Left renal cortex interstitium (tissue), 4 donors: ENCODE measurements at regions not wholly inside any gene's neighbourhood (a gene's known extent, or its start where the extent isn't known, plus 50 kb on each side); places are given as distances from the start of the nearest gene placed in this dataset.

Experiments used
- DNase-seq, 4 donors: peaks; one replicate each; pipeline ENCODE4 v3.0.0-alpha.2; 2013; ENCODE audit warnings: low read depth in 4 of 4, low spot score in 2 of 4, missing footprints in 1 of 4

DNA sequence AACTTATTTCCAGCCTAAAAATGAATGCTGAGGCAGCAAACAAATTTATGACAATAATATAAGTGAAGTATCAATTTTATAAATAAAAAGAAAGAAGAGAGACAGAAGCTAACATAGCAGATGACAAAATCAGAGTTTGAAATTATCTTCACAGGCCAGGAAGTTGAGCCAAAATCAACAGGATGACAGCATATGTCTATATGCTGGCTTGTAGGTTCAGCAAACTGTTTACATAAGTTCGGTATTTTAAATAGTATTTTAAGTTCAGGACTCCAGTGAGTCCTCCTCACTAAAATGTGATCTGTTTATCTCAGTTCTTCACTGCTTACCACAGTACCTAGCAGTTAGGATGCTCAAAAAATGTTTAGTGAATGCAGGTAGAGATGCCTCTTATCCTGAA, 359.6 kb upstream of the SMC2 start:
- DNase-seq: no peak

DNA sequence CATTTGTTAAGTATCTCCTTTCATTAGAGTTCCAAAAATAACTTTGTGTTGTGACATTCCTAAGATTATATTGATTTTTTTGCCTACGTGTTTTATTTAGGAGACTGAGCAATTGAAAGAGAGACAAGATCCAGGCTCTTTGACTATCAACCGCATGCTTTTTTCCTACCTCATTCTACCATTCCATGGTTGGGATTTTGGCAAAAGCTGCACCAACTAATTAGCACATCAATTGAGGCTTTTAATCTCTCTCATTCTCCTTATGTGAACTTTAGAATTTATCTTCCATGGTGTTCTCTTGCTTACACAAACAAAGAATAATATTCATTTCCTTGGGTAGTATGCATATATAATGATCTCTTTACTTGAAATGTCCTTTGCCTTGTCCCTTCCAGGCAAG, 338.7 kb upstream of the SMC2 start:
- no peak for DNase-seq

DNA sequence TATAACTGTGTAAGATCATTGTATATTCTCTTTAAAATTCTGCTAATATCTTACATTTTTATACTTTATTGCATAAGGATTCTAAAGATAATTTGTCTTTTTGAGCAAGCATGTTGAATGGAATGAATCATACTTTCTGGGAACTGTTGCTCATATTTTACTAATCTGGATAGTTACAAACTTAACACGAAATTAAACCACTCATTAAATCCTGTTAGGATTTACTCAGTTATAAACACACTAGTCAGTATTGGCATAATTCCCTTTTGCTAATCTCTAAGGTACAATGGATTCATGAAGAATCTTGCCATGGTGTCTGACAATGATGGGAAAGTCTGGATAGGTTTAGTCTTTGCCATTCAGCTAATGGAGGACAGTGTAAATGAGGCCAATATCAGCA, 338.1 kb upstream of the SMC2 start:
- DNase-seq: no peak

DNA sequence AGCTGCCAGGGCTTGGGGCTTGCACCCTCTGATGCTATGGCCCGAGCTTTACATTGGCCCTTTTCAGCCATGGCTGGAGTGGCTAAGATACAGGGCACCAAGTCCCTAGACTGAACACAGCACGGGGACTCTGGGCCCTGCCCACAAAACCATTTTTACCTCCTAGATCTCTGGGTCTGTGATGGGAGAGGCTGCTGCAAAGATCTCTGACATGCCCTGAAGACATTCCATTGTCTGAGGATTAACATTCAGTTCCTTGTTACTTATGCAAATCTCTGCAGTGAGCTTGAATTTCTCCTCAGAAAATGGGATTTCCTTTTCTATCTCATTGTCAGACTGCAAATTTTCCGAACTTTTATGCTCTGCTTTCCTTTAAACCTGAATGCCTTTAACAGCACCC, 337.0 kb upstream of the SMC2 start:
- no peak for DNase-seq

DNA sequence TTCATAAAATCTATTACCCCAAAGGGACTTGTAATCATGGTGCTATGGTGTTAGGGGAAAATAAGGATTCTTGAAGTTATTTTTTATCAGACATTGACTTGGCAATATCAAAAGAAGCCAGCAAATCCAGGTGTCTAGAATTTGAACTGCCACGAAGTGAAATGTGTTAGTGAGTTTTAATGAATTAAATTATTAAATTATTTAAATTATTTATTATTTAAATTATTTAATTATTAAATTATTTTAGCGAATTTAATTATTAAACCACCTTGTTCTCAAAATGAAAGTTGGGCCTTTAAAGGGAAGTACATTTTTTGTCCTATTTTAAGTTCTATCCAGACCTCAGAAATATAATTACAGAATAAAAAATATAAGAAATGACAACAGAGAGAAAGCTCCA, 332.6 kb upstream of the SMC2 start:
- DNase-seq: no peak

DNA sequence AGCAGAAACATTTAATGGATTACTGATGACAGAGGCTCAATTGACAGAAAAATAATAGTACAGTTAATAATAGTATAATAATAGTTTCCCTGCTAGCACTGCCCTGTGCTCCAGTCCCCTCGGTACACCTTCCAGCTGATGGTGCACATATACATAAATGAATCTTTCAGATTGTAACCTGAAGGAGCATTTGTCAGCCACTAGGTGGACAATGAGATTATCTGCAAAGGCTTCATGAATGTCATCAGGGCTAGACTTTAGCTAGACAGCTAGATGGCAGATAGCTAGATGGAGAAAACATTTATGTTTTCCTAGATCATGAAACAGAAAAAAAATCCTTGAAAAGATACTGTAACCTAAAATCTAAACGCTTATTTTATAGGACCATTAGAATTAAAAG, 304.4 kb upstream of the SMC2 start:
- DNase-seq: no peak

DNA sequence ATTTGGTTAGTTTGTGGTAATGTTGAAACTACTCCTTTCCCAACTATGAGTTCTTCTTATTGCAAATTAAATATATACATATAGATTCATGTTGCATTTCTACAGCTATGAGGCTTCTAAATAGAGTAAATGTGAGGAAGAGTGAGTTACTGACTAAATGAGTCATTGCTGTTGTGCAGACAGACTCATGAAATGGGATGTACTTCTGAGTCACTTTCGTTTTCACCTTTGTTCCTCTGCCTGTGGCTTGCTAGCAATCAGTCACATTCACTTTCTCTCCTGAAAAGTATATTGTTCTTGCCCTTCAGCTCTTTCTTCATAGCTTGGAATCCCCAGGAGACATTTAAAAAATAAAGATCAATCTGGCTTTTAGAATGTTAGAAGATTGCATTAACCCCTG, 295.5 kb upstream of the SMC2 start:
- no peak for DNase-seq

DNA sequence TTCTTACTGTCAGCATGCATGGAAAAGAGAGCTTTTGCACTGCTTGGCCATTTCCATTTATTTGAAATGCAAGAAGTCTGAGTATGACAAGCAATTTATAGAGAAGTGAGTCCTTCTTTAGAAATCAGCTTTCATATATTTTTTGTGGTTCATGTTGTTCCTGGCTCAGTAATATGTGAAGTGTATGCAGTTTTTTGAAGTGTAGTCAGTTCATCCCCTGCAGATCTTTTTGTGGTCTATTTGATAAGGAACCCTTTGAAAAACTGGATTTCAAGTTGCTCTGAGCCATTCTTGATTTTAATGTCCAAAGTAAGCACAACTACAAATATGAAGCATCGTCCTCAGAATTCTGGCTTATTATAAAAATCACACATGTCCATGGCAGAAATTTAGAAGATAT, 294.1 kb upstream of the SMC2 start:
- no peak for DNase-seq

DNA sequence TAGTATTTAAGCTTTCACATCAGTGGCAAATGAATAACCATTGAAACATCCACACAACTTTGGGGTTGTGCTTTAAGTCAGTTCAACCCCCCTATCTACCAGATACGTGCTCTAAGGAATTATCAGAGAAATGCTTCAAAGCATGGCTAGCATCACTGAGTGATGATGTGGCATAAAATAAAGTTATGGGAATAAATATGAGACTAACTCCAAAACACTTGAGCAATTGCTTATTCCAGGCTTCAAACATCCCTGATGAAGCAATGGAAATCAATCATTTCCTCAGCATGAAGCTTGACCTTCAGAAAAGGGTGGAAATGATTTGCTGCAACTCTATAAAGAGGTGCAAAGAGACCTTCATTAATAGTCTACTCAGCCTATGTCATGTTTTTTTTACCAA, 292.0 kb upstream of the SMC2 start:
- DNase-seq: no peak

DNA sequence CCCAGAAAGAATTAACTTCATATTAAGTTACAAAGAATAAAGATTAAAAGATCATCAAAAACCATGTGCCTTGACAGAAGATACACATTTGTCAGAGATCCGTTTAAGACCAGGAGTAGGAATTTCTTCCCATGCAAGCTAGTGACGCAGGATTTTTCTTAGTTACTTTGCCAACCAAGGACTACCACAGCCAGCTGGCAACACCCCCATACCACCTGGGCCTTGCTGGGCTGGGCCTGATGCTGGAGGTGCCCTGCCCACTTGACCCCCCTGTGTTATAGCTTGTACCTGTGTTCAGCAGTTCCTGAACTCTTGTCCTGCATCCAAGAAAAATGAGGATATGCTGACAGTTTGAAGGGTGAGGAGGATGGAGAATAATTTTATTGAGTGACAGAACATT, 290.9 kb upstream of the SMC2 start:
- no peak for DNase-seq

DNA sequence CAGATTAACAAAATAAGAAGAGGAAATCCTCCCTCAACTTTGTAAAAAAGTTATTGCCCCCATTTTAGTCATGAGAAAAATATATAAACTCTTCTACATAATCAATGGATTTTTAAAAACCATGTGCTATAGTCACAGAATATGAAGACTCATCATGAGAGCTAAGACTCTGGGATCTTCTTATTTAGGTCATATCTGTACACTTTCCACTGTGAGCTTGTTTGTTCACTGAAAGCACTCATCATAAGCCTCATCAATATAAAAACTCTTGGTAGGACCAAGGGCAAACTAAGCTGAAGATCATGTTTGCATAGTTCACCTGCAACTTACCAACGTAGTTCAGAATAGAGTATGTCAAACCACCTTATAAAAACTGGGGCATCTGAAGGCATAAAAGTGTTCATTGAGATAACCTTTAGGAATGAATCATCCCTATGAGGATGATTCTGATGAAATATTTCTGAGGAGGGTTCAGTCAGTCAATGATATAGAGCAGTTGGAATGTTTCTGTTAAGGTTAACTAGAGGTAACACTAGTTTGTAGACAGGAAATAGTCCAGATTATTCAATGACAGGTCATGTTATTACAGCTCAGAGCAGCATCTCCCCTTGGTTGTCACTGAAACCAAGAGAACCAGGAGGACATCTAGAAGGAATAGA, 289.9 kb upstream of the SMC2 start:
- DNase-seq: no peak

DNA sequence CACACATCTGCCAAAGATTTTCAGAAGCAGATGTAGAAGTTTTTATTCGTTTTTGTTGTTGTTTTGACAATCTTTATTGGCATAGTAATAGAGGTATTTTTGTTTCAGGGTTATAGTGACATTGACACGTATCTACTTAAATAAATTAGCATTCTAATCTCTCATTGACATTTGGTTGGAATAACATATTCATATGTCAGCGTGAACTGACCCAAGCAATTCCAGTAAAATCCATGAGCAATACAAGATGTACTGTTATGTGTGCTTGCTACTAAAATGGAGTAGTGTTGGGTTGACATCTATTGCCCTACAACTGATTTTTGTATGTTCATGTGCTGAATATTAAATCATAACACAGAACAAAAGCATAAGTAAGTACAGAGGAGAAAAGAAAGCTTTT, 284.4 kb upstream of the SMC2 start:
- no peak for DNase-seq

DNA sequence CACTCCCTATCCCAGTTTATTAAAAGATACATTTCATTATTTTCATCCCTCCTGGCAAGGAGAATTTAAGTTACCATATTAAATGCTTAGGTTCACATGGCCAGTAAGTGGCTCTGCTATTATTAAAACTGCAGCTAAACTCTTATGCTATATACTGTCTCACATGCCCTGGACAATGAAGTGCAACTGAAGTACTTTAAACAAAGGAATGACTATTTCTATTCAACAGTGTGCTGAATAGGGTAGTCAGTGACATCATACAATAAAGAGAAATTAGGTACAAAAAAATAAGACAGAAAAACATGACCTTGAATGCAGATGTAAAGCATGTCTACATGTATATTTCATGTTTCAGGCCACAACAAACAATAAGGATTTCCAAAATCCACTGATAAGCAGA, 282.6 kb upstream of the SMC2 start:
- DNase-seq: no peak

DNA sequence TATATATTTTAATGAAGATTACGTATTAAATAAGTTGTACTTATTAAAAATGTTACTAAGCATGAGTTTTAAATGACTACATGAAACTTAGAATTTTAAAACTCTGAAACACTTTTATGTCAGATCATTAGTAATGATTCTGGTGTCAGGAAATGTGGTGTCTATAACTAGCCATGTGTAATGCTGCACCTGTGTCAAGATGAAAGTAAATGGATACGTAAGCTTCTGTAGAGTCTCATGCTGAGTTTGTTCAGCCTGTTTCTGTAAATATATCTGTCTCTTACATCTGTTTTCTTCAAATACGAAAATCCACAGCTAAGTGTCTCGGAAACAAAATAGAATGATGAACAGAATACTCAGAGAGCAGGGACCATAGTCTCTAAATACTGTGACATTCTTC, 278.0 kb upstream of the SMC2 start:
- DNase-seq: no peak

DNA sequence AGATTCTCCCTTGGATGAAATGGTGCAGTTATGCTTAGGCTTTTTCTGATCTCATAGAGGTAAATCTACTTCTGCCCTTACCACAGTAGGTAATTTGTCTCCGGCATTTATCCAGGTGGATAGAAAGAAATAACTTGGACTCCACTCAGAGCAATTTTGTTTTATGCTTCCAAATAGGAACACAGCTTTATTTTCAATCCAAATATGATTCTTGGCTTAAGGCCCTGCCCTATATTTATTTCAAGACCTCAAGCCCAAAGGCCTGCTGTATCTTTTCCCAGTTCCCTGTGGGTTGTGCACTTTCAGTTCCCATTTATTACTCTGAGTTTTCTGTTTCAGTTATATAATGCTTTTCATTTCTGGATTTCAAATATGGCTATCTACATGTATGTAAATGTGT, 274.2 kb upstream of the SMC2 start:
- no peak for DNase-seq

DNA sequence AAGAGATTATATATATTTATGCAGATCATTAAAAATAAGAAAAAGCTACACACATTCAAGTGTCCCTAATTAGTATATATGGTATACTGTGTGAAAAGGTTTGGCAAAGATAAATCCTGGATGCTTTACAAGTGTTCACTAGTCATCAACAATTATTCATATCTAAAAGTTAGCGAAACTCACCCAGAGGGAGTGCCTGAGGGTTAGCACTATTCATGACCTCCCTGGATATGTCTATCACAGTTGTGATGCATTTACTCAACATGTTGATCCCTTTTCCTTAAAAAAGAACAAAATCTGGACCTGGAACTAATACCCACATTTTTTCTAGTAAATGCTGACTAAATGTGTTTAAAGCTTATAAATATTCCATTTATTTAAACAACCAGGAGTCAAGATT, 273.0 kb upstream of the SMC2 start:
- DNase-seq: no peak

DNA sequence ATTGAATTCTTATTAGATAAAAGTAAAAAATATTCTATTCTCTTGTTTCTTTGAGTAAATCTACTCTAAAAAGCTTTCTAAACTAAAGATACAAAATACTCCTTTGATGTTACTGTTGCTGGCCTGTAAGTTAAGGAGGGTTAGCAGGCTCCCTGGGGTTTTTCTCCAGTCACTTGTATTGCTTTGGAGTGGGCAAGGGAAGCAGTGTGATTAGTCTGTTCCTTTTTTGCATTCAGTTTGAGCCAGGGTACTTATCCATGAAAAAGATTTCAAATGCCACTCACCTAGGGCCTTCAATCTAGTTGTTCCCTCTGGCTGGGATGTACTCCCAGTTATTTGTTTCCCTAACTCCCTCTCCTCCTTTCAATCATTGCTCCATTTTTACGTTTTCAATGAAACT, 256.2 kb upstream of the SMC2 start:
- DNase-seq: no peak

DNA sequence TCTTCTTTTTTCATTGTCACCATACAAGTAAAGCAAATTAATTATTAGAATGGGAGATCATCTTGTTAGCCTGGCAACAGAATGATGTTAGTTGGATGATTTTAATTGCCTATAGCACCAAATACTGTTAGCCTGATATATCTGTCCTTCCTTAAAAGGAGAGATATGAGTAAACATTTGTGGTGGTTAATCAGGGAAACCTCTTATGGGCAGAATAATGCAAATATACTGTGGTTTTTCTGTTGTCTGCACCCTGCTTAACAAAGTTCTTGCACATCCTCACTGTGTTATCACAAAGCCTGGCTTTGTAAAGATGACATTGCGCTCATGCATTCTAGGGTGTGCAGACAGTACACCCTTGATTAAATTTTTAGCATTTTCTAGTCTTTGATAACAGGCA, 254.9 kb upstream of the SMC2 start:
- no peak for DNase-seq

DNA sequence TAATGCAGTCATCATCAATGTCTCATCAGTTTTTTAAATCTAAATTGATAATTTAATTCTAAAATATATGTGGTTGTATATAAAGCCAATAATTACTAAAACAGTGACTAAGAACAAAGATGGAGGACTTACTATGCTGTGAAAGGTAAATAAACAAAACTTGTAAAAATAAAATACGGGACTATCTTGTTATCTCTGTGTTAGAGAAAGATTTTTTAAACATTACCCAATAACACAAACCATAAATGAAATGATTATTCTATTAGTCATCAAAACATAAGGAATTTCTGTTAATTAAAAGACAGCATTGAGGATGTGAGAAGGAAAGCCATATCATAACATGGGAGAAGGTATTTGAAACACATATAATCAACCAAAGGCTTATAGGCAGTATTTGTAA, 226.2 kb upstream of the SMC2 start:
- no peak for DNase-seq

DNA sequence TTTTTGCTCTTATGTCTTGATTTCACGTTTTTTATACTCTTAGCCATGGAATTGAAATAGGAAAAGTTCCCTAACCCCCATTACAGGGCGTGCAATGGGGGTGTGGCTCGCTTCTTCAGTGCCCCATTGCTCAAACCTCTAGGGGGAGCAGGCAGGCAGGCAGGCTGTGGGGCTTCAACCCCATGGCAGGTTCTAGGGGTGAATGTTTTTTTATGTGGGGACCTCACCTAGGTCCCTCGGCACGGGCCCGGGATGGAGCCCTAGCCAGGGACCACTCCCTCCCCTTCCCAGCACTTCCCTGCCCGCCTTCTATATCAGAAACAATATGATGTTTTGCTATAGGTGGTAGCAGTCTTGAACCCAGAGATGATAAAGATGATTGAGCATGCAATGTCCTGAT, 221.3 kb upstream of the SMC2 start:
- DNase-seq: no peak

DNA sequence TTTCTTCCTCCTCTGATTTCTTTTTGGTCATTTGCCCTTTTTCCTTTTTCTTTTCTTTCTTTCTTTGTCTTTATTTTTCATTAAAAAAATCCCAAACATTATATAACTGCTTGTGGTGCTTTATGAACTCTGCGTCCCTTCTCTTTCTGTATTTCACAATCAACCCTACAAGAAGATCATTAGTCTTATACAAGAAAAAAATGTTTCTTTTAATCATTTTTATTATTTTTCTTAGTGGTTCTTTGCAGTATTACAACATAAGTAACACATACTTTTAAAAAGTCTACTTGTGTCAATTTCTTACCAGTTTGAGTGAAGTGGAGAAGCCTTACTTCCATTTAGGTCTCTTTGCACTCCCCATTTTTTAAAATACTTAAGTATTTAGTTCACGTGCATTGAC, 212.7 kb upstream of the SMC2 start:
- DNase-seq: no peak

DNA sequence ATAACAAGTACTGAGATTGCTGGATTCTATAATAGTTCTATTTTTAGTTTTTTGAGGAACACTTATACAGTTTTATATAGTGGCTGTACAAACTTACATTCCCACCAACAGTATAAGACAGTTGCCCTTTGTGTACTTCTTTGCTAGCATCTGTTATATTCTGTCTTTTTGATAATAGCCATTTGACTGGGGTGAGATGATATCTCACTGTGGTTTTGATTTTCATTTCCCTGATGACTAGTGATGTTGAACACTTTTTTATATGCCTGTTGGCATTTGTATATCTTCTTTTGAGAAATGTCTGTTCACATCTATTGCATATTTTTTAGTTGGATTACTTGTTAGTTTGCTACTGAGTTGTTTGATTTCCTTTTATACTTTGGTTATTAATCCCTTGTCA, 204.1 kb upstream of the SMC2 start:
- no peak for DNase-seq

DNA sequence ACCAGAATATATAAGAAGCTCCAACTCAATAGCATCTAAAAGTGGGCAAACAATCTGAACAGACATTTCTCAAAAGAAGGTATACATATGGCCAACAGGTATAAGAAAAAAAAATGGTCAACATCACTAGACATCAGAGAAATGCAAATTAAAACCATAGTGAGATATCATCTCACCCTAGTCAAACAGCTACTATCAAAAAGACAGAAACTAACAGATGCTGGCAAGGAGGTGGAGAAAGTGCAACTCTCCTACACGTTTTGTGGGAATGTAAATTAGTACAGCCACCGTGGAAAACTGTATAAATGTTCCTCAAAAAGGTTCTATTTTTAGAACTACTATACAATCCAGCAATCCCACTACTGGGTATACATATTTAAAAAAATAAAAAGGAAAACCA, 199.9 kb upstream of the SMC2 start:
- DNase-seq: no peak

DNA sequence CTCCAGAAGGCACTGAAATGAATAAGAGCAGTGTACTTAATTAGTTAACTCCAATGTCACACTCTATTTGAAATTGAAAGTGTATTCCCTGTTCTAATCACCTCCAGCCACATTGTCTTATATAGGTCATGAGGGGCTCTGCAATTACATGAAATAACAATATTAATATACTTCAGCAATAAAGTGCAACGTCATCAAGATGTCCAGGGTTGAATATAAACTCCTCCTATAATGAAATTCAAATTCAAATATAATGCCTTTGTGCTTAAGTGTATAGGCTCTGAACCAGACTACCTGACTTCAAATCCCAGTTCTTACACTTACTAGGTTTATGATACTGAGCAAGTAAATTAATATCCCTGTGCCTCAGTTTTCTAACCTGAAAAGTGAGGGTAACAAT, 195.6 kb upstream of the SMC2 start:
- no peak for DNase-seq
